ENCODE measurements at regions not wholly inside any gene's neighbourhood (a gene's known extent, or its start where the extent isn't known, plus 50 kb on each side); places are given as distances from the start of the nearest gene placed in this dataset.

- POLR2A ChIA-PET (ENCODE audit: low non-redundant PET), result no interaction called here
- TF ChIP-seq EZH2 (IDR thresholded peaks at IDR 0.05; ENCODE audit: borderline replicate concordance, low read depth, low read length, poor library complexity, severe bottlenecking) (no peak), CTCF (conservative IDR thresholded peaks at IDR 0.05; ENCODE audit: low read depth, low read length) (no peak)
- intact Hi-C loops (cut with micrococcal nuclease; ENCODE audit: unreplicated experiment), result no loop called here
- no TSS peak for BruUV-seq (replicated peaks)
- CTCF ChIA-PET, result no interaction called here
- no peaks in the 10 kb centered on the region for H3K27me3 ChIP-seq (replicated peaks; ENCODE audit: insufficient read depth, low read depth, low read length, poor library complexity)
- no peak overlapping the region for H3K4me3 ChIP-seq (ENCODE audit: low read depth, low read length, poor library complexity, severe bottlenecking)
- H3K36me3 ChIP-seq (ENCODE audit: insufficient read depth, low read length, poor library complexity, severe bottlenecking), result no peaks in the 10 kb centered on the region
- H3K27ac ChIP-seq (ENCODE audit: low read depth, low read length, poor library complexity, severe bottlenecking), result no peak overlapping the region
- DNase-seq (ENCODE audit: low spot score), result no peak
- peaks cover 3% of the 10 kb centered on the region for H3K4me1 ChIP-seq (ENCODE audit: insufficient read depth, low read length, poor library complexity, severe bottlenecking)
- H3K9me3 ChIP-seq (ENCODE audit: low read depth, low read length, poor library complexity, severe bottlenecking), result peaks cover 1% of the 10 kb centered on the region
Measured at GRCh38 chr4:159425737-159426305, 322.9 kb downstream of the RAPGEF2 start.

- intact Hi-C loops (cut with micrococcal nuclease; ENCODE audit: unreplicated experiment), result no loop called here
- H3K27ac ChIP-seq (ENCODE audit: low read depth, low read length, poor library complexity, severe bottlenecking), result no peak overlapping the region
- no peaks in the 10 kb centered on the region for H3K9me3 ChIP-seq (ENCODE audit: low read depth, low read length, poor library complexity, severe bottlenecking)
- BruUV-seq (replicated peaks), result no TSS peak
- no peak overlapping the region for H3K4me3 ChIP-seq (ENCODE audit: low read depth, low read length, poor library complexity, severe bottlenecking)
- POLR2A ChIA-PET (ENCODE audit: low non-redundant PET), result no interaction called here
- CTCF ChIA-PET, result no interaction called here
- DNase-seq (ENCODE audit: low spot score), result no peak
- no peaks in the 10 kb centered on the region for H3K36me3 ChIP-seq (ENCODE audit: insufficient read depth, low read length, poor library complexity, severe bottlenecking)
- peaks cover 4% of the 10 kb centered on the region for H3K4me1 ChIP-seq (ENCODE audit: insufficient read depth, low read length, poor library complexity, severe bottlenecking)
- H3K27me3 ChIP-seq (replicated peaks; ENCODE audit: insufficient read depth, low read depth, low read length, poor library complexity), result no peaks in the 10 kb centered on the region
- TF ChIP-seq EZH2 (IDR thresholded peaks at IDR 0.05; ENCODE audit: borderline replicate concordance, low read depth, low read length, poor library complexity, severe bottlenecking) (no peak), CTCF (conservative IDR thresholded peaks at IDR 0.05; ENCODE audit: low read depth, low read length) (no peak)
Measured at GRCh38 chr4:159428293-159428692, 325.4 kb downstream of the RAPGEF2 start.

- CTCF ChIA-PET, result no interaction called here
Measured at GRCh38 chr4:159428975-159429692, 326.3 kb downstream of the RAPGEF2 start.

More at GRCh38 chr4:159428975-159429692, 326.3 kb downstream of the RAPGEF2 start:
- BruUV-seq (replicated peaks), result no TSS peak
- Histone ChIP-seq H3K9me3 (ENCODE audit: low read depth, low read length, poor library complexity, severe bottlenecking) (no peaks in the 10 kb centered on the region), H3K4me3 (ENCODE audit: low read depth, low read length, poor library complexity, severe bottlenecking) (no peak overlapping the region), H3K4me1 (ENCODE audit: insufficient read depth, low read length, poor library complexity, severe bottlenecking) (peaks cover 4% of the 10 kb centered on the region), H3K27me3 (replicated peaks; ENCODE audit: insufficient read depth, low read depth, low read length, poor library complexity) (no peaks in the 10 kb centered on the region), H3K36me3 (ENCODE audit: insufficient read depth, low read length, poor library complexity, severe bottlenecking) (no peaks in the 10 kb centered on the region), H3K27ac (ENCODE audit: low read depth, low read length, poor library complexity, severe bottlenecking) (no peak overlapping the region)
- POLR2A ChIA-PET (ENCODE audit: low non-redundant PET), result interaction anchor here (0.6 kb wide), 1 partner anchor 524 kb away, joined by 3 read pairs; no protein-coding TSS in a partner anchor
- no peak for TF ChIP-seq EZH2 (IDR thresholded peaks at IDR 0.05; ENCODE audit: borderline replicate concordance, low read depth, low read length, poor library complexity, severe bottlenecking)
- no peak for TF ChIP-seq CTCF (conservative IDR thresholded peaks at IDR 0.05; ENCODE audit: low read depth, low read length)
- intact Hi-C loops (cut with micrococcal nuclease; ENCODE audit: unreplicated experiment), result no loop called here
- DNase-seq (ENCODE audit: low spot score), result no peak

Data from A673 (cell line).